ENCODE measurements at regions not wholly inside any gene's neighbourhood (a gene's known extent, or its start where the extent isn't known, plus 50 kb on each side); places are given as distances from the start of the nearest gene placed in this dataset.

DNA sequence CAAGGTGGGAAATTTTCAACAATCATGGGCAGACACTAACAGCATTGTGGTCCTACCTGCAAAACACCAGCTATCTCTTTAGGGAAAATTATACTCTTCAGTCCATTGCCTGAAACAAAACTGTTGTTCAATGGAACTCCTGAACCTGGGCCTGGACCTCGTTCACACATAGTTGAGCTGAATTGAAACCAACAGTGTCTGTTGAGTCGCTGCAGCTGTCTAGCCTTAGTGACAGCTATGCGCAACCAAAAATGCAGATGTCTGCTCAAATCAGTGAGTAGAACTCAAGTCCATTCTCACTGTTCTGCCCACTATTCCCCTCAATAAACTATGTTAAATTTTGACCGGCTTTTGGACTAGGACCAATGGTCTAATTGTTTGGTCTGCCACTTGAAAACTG, 286.2 kb downstream of the TFAP2A start:
- Histone ChIP-seq H3K27me3 (ENCODE audit: control insufficient read depth in 3 of 3, insufficient read depth in 3 of 3, low read length in 3 of 3) (no peaks in the 10 kb centered on the region), H3K4me3 (ENCODE audit: low read depth in 1 of 3, low read length in 3 of 3) (no peak overlapping the region), H3K27ac (ENCODE audit: low read depth in 1 of 3, low read length in 2 of 3) (no peak overlapping the region), H3K36me3 (ENCODE audit: control insufficient read depth in 3 of 3, insufficient read depth in 2 of 3, low read depth in 1 of 3, low read length in 3 of 3) (no peaks in the 10 kb centered on the region), H3K4me1 (ENCODE audit: control insufficient read depth in 3 of 3, insufficient read depth in 2 of 3, low read depth in 1 of 3, low read length in 2 of 3) (no peaks in the 10 kb centered on the region), H3K9me3 (ENCODE audit: control insufficient read depth in 2 of 2, insufficient read depth in 1 of 2, low read depth in 1 of 2, low read length in 1 of 2) (no peaks in the 10 kb centered on the region)
- WGBS, 3 donors: 79 to 84% (median 83%) methylated on average over 4 of the region's 4 CpGs
- DNase-seq: no peak
- FAIRE-seq: no peak

DNA sequence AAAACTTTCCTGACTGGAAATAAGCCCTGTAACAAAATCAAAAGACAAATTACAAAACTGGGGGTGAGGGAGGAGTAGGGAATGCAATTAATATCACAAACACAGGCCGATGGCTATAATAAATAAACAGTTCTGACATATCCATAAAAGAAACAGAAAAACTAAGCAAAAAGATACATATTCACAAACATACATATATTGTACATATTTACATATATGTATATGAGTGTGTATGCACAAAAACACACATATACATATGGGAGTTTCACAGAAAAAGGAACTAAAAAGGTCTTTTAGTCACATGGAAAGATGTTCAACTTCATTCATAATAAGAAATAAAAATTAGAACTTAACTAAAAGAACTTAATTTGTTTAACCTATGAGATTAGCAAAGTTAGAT, 292.7 kb downstream of the TFAP2A start:
- Histone ChIP-seq H3K27me3 (ENCODE audit: control insufficient read depth in 3 of 3, insufficient read depth in 3 of 3, low read length in 3 of 3) (no peaks in the 10 kb centered on the region), H3K36me3 (ENCODE audit: control insufficient read depth in 3 of 3, insufficient read depth in 2 of 3, low read depth in 1 of 3, low read length in 3 of 3) (no peaks in the 10 kb centered on the region), H3K27ac (ENCODE audit: low read depth in 1 of 3, low read length in 2 of 3) (no peak overlapping the region), H3K4me1 (ENCODE audit: control insufficient read depth in 3 of 3, insufficient read depth in 2 of 3, low read depth in 1 of 3, low read length in 2 of 3) (no peaks in the 10 kb centered on the region), H3K4me3 (ENCODE audit: low read depth in 1 of 3, low read length in 3 of 3) (no peak overlapping the region), H3K9me3 (ENCODE audit: control insufficient read depth in 2 of 2, insufficient read depth in 1 of 2, low read depth in 1 of 2, low read length in 1 of 2) (no peaks in the 10 kb centered on the region)
- FAIRE-seq (no peak), DNase-seq (no peak)
- 51 to 60% (median 59%) methylated on average over 1 of the region's 1 CpG for WGBS, 3 donors

- Histone ChIP-seq H3K4me3 (ENCODE audit: low read depth in 1 of 3, low read length in 3 of 3) (no peak overlapping the region), H3K4me1 (ENCODE audit: control insufficient read depth in 3 of 3, insufficient read depth in 2 of 3, low read depth in 1 of 3, low read length in 2 of 3) (no peaks in the 10 kb centered on the region), H3K27me3 (ENCODE audit: control insufficient read depth in 3 of 3, insufficient read depth in 3 of 3, low read length in 3 of 3) (peaks cover 0 to 13% (median 6%) of the 10 kb centered on the region in 3 donors), H3K36me3 (ENCODE audit: control insufficient read depth in 3 of 3, insufficient read depth in 2 of 3, low read depth in 1 of 3, low read length in 3 of 3) (no peaks in the 10 kb centered on the region), H3K9me3 (ENCODE audit: control insufficient read depth in 2 of 2, insufficient read depth in 1 of 2, low read depth in 1 of 2, low read length in 1 of 2) (no peaks in the 10 kb centered on the region), H3K27ac (ENCODE audit: low read depth in 1 of 3, low read length in 2 of 3) (no peak overlapping the region)
- FAIRE-seq (no peak), DNase-seq (no peak)
- WGBS, 3 donors: 11 to 26% (median 25%) methylated on average over 28 of the region's 28 CpGs
These were observed 301.9 kb downstream of the TFAP2A start for GRCh38 chr6:10112871-10113549.

DNA sequence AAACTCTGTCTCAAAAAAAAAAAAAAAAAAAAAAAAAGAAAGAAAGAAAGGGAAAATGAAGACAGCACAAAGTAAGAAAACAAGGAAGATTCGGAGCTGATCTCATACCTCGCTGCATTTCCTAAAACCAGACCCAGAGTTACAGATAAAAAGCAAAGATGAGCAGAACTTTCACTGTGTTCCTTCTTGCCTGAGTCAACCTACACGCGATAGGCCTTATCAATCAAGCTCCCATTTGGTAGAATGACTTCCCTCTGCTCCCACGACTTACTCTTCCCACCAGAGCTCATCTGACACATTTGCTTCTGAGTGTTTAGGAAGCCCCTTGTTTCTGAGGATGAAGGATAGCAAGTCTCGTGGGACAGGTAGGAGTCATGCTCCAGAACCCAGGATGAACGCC, 302.9 kb downstream of the TFAP2A start:
- FAIRE-seq (no peak), DNase-seq (no peak)
- H3K4me3 ChIP-seq (ENCODE audit: low read depth in 1 of 3, low read length in 3 of 3): no peak overlapping the region
- no peaks in the 10 kb centered on the region for H3K9me3 ChIP-seq (ENCODE audit: control insufficient read depth in 2 of 2, insufficient read depth in 1 of 2, low read depth in 1 of 2, low read length in 1 of 2)
- H3K4me1 ChIP-seq (ENCODE audit: control insufficient read depth in 3 of 3, insufficient read depth in 2 of 3, low read depth in 1 of 3, low read length in 2 of 3): no peaks in the 10 kb centered on the region
- whole genome bisulfite sequencing, 3 donors: 60 to 75% (median 62%) methylated on average over 7 of the region's 7 CpGs
- H3K27ac ChIP-seq (ENCODE audit: low read depth in 1 of 3, low read length in 2 of 3): no peak overlapping the region
- peaks cover 0 to 13% (median 6%) of the 10 kb centered on the region in 3 donors for H3K27me3 ChIP-seq (ENCODE audit: control insufficient read depth in 3 of 3, insufficient read depth in 3 of 3, low read length in 3 of 3)
- no peaks in the 10 kb centered on the region for H3K36me3 ChIP-seq (ENCODE audit: control insufficient read depth in 3 of 3, insufficient read depth in 2 of 3, low read depth in 1 of 3, low read length in 3 of 3)

- Histone ChIP-seq H3K27ac (ENCODE audit: low read depth in 1 of 3, low read length in 2 of 3) (no peak overlapping the region), H3K4me1 (ENCODE audit: control insufficient read depth in 3 of 3, insufficient read depth in 2 of 3, low read depth in 1 of 3, low read length in 2 of 3) (no peaks in the 10 kb centered on the region), H3K4me3 (ENCODE audit: low read depth in 1 of 3, low read length in 3 of 3) (no peak overlapping the region), H3K27me3 (ENCODE audit: control insufficient read depth in 3 of 3, insufficient read depth in 3 of 3, low read length in 3 of 3) (no peaks in the 10 kb centered on the region), H3K9me3 (ENCODE audit: control insufficient read depth in 2 of 2, insufficient read depth in 1 of 2, low read depth in 1 of 2, low read length in 1 of 2) (no peaks in the 10 kb centered on the region), H3K36me3 (ENCODE audit: control insufficient read depth in 3 of 3, insufficient read depth in 2 of 3, low read depth in 1 of 3, low read length in 3 of 3) (no peaks in the 10 kb centered on the region)
- WGBS, 3 donors: 77 to 81% (median 80%) methylated on average over 4 of the region's 4 CpGs
- FAIRE-seq (no peak), DNase-seq (no peak)
These were observed 313.2 kb downstream of the TFAP2A start for GRCh38 chr6:10101551-10102252.

DNA sequence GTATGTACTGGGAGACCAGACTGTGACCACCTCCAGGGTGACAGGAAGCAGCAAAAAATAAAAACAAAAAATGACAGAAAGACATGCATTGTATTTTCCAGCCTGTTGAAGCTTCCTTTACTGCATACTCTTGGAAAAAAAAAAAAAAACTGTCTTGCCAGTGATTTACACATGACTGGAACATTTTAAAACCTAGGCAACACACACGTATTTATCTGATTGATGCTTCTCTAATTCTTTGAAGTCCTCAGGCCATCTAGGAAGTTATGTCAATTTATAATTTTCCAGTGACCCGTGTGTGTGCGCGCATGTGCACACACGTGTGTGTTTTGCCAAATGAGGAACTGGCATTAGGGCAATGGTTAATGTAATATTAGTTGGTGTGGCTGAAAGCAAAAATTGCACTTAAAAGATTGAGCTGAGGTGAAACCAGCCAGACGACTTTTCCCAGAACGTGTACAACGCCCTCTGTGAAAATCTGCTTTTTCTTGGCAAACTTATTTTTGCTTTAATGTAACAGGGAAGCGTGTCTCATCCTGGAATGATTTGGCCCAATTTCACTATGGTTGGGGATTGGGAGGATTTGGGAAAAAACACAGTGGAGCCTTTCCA, 315.2 kb downstream of the TFAP2A start:
- H3K4me1 ChIP-seq (ENCODE audit: control insufficient read depth in 3 of 3, insufficient read depth in 2 of 3, low read depth in 1 of 3, low read length in 2 of 3): no peaks in the 10 kb centered on the region
- no peaks in the 10 kb centered on the region for H3K27me3 ChIP-seq (ENCODE audit: control insufficient read depth in 3 of 3, insufficient read depth in 3 of 3, low read length in 3 of 3)
- H3K9me3 ChIP-seq (ENCODE audit: control insufficient read depth in 2 of 2, insufficient read depth in 1 of 2, low read depth in 1 of 2, low read length in 1 of 2): no peaks in the 10 kb centered on the region
- DNase-seq (peak in 1 of 2 donors; percentile 8), FAIRE-seq (no peak)
- H3K27ac ChIP-seq (ENCODE audit: low read depth in 1 of 3, low read length in 2 of 3): no peak overlapping the region
- H3K36me3 ChIP-seq (ENCODE audit: control insufficient read depth in 3 of 3, insufficient read depth in 2 of 3, low read depth in 1 of 3, low read length in 3 of 3): no peaks in the 10 kb centered on the region
- 43 to 61% (median 45%) methylated on average over 9 of the region's 9 CpGs for WGBS, 3 donors
- H3K4me3 ChIP-seq (ENCODE audit: low read depth in 1 of 3, low read length in 3 of 3): no peak overlapping the region

DNA sequence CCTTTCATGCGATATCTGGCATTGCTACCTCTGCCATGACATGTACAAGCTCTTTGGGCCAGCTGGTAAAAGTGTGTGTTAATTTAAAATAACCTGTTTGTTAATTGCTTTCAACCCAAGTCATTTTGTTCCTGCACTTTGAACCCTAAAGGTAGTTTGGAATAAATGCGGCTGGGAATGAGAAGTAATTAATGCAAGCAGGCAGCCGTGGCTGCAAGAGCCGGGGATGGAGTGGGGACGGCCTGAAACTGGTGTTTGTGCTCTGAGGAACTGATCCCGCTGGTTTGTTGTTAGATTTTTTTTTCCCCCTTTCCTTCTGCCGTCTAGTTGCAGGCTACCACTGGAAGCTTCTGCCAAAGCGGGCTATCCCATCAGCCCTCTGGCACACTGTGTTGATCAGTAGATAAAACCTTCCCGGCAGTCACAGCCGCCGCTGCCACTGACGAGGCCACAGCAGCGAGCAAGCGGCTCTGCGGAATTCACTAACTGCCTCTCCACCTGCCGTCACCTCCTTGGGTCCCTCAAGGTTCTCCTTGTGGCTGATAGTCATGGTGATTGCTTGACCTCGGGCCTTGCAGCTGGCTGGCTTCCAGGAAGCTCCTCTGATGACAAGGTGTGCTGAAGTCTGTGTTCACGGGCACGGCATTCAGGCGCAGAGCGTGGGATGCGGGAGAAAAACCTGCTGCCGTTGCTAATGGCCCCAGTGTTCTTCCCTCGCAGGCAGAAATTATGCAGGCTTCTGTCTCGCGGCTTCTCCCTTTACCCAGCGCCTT, 315.9 kb downstream of the TFAP2A start:
- DNase-seq: peak; percentile 4 to 32
- Histone ChIP-seq H3K36me3 (ENCODE audit: control insufficient read depth in 3 of 3, insufficient read depth in 2 of 3, low read depth in 1 of 3, low read length in 3 of 3) (no peaks in the 10 kb centered on the region), H3K9me3 (ENCODE audit: control insufficient read depth in 2 of 2, insufficient read depth in 1 of 2, low read depth in 1 of 2, low read length in 1 of 2) (peaks cover 0 to 2% of the 10 kb centered on the region in 2 donors), H3K4me3 (ENCODE audit: low read depth in 1 of 3, low read length in 3 of 3) (no peak overlapping the region), H3K27me3 (ENCODE audit: control insufficient read depth in 3 of 3, insufficient read depth in 3 of 3, low read length in 3 of 3) (no peaks in the 10 kb centered on the region), H3K27ac (ENCODE audit: low read depth in 1 of 3, low read length in 2 of 3) (no peak overlapping the region), H3K4me1 (ENCODE audit: control insufficient read depth in 3 of 3, insufficient read depth in 2 of 3, low read depth in 1 of 3, low read length in 2 of 3) (no peaks in the 10 kb centered on the region)
- no peak for FAIRE-seq
- 34 to 43% (median 34%) methylated on average over 27 of the region's 27 CpGs for WGBS, 3 donors

DNA sequence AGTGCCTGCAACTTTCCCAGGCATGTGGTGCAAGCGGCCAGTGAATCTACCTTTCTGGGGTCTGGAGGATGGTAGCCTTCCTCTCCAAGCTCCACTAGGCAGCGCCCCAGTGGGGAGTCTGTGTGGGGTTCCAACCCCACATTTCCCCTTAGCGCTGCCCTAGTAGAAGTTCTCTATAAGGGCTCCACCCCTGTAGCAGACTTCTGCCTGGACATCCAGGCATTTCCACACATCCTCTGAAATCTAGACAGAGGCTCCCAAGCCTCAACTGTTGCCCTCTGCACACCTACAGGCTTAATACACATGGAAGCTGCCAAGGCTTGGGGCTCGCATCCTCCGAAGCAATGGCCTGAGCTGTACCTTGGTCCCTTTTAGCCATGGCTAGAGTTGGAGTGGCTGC, 321.6 kb downstream of the TFAP2A start:
- DNase-seq (no peak), FAIRE-seq (no peak)
- Histone ChIP-seq H3K4me3 (ENCODE audit: low read depth in 1 of 3, low read length in 3 of 3) (no peak overlapping the region), H3K9me3 (ENCODE audit: control insufficient read depth in 2 of 2, insufficient read depth in 1 of 2, low read depth in 1 of 2, low read length in 1 of 2) (peaks cover 0 to 16% of the 10 kb centered on the region in 2 donors), H3K4me1 (ENCODE audit: control insufficient read depth in 3 of 3, insufficient read depth in 2 of 3, low read depth in 1 of 3, low read length in 2 of 3) (no peaks in the 10 kb centered on the region), H3K36me3 (ENCODE audit: control insufficient read depth in 3 of 3, insufficient read depth in 2 of 3, low read depth in 1 of 3, low read length in 3 of 3) (no peaks in the 10 kb centered on the region), H3K27ac (ENCODE audit: low read depth in 1 of 3, low read length in 2 of 3) (no peak overlapping the region), H3K27me3 (ENCODE audit: control insufficient read depth in 3 of 3, insufficient read depth in 3 of 3, low read length in 3 of 3) (no peaks in the 10 kb centered on the region)
- 89 to 90% (median 89%) methylated on average over 5 of the region's 5 CpGs for WGBS, 3 donors

Measured in small intestine (tissue), 7 donors.